ENCODE measurements at regions not wholly inside any gene's neighbourhood (a gene's known extent, or its start where the extent isn't known, plus 50 kb on each side); places are given as distances from the start of the nearest gene placed in this dataset.

- TF ChIP-seq POLR2A (IDR thresholded peaks at IDR 0.05): no peak
- no peak for TF ChIP-seq CTCF (IDR thresholded peaks at IDR 0.05)
These were observed 133.4 kb downstream of the CUL2 start for GRCh38 chr10:34956756-34957155.

Data from thyroid gland (tissue), 4 donors.